Fibroblast of lung (primary cell): ENCODE measurements at regions not wholly inside any gene's neighbourhood (a gene's known extent, or its start where the extent isn't known, plus 50 kb on each side); places are given as distances from the start of the nearest gene placed in this dataset.

ENCODE experiments used
- DNase-seq, 2 donors: peaks; one replicate each; pipeline versions ENCODE4 v3.0.0 to v3.0.0-alpha.2; 2010; ENCODE audit warnings: low read depth in 2 of 2
- H2AFZ ChIP-seq: 2 replicates; pipeline ENCODE4 v1.5.1; 2012; ENCODE audit warnings: low read length, control low read depth, inconsistent platforms
- H3K27ac ChIP-seq: 2 replicates; pipeline ENCODE4 v1.5.1; 2011; ENCODE audit warnings: low read length, control low read depth; ENCODE audit not compliant: insufficient read depth
- H3K27me3 ChIP-seq: 2 replicates; pipeline ENCODE4 v1.5.1; 2011; ENCODE audit warnings: mild to moderate bottlenecking, low read length; ENCODE audit not compliant: control insufficient read depth, insufficient read depth
- H3K36me3 ChIP-seq: 2 replicates; pipeline ENCODE4 v1.5.1; 2011; ENCODE audit warnings: low read length; ENCODE audit not compliant: control insufficient read depth, insufficient read depth
- H3K4me1 ChIP-seq: 2 replicates; pipeline ENCODE4 v1.5.1; 2011; ENCODE audit warnings: low read length; ENCODE audit not compliant: control insufficient read depth, insufficient read depth; ENCODE audit errors: extremely low read depth
- H3K4me2 ChIP-seq: 2 replicates; pipeline ENCODE4 v1.5.1; 2011; ENCODE audit warnings: low read length, control low read depth; ENCODE audit not compliant: insufficient read depth; ENCODE audit errors: extremely low read depth
- H3K4me3 ChIP-seq, 4 experiments: fragments of 200-600 bp in 1 of 4; sonication (generic) in 1 of 4; replicated peaks in 1 of 4; 2 replicates each; pipeline ENCODE4 v1.5.1; 2011 to 2016; ENCODE audit warnings: low read length in 4 of 4, low read depth in 3 of 4, mild to moderate bottlenecking in 3 of 4, control low read depth in 2 of 4, inconsistent platforms in 1 of 4, mixed read lengths in 1 of 4; ENCODE audit not compliant: insufficient read depth in 1 of 4; ENCODE audit errors: control extremely low read depth in 1 of 4
- H3K79me2 ChIP-seq: 2 replicates; pipeline ENCODE4 v1.5.1; 2012; ENCODE audit warnings: mild to moderate bottlenecking, low read length, inconsistent platforms; ENCODE audit not compliant: control insufficient read depth, insufficient read depth
- H3K9ac ChIP-seq: 2 replicates; pipeline ENCODE4 v1.5.1; 2011; ENCODE audit warnings: mild to moderate bottlenecking, low read length, control low read depth; ENCODE audit not compliant: insufficient read depth
- H3K9me3 ChIP-seq: 2 replicates; pipeline ENCODE4 v1.5.1; 2012; ENCODE audit warnings: low read depth, low read length; ENCODE audit not compliant: control insufficient read depth, insufficient read depth
- H4K20me1 ChIP-seq: 2 replicates; pipeline ENCODE4 v1.5.1; 2011; ENCODE audit warnings: low read length; ENCODE audit not compliant: control insufficient read depth, insufficient read depth; ENCODE audit errors: extremely low read depth
- CTCF ChIP-seq, 2 donors: IDR thresholded peaks in 1 of 2; conservative IDR thresholded peaks in 1 of 2; 1 replicate in 1 of 2; 2 replicates in 1 of 2; pipeline ENCODE4 v1.5.1; 2011 to 2012; ENCODE audit warnings: low read length in 2 of 2, control low read depth in 1 of 2, inconsistent platforms in 1 of 2, low read depth in 1 of 2, mild to moderate bottlenecking in 1 of 2
- EZH2 ChIP-seq: IDR thresholded peaks from 2 replicates; pipeline ENCODE4 v1.5.1; 2012; ENCODE audit warnings: low read length, control low read depth, mild to moderate bottlenecking; ENCODE audit errors: missing control alignments

GRCh38 chr1:222167896-222168295 is 380.0 kb downstream of the HHIPL2 start:
- no peak overlapping the region for H2AFZ ChIP-seq
- no peaks in the 10 kb centered on the region for H3K9me3 ChIP-seq
- no peaks in the 10 kb centered on the region for H3K36me3 ChIP-seq
- H3K9ac ChIP-seq, result no peak overlapping the region
- no peaks in the 10 kb centered on the region for H3K4me1 ChIP-seq
- no peaks in the 10 kb centered on the region for H4K20me1 ChIP-seq
- peak in 1 of 2 donors; percentile 14 for DNase-seq
- no peaks in the 10 kb centered on the region for H3K79me2 ChIP-seq
- H3K27me3 ChIP-seq, result no peaks in the 10 kb centered on the region
- no peak for TF ChIP-seq EZH2
- TF ChIP-seq CTCF (conservative IDR thresholded peaks at IDR 0.05 in 1 of 2, IDR thresholded peaks at IDR 0.05 in 1 of 2; ENCODE audit: low read depth in 1 of 2, low read length in 2 of 2), result no peak
- no peak overlapping the region for H3K4me2 ChIP-seq
- no peak overlapping the region for H3K27ac ChIP-seq
- no peak overlapping the region for H3K4me3 ChIP-seq

- no peak overlapping the region for H3K9ac ChIP-seq
- H3K27me3 ChIP-seq, result no peaks in the 10 kb centered on the region
- no peaks in the 10 kb centered on the region for H3K36me3 ChIP-seq
- no peak overlapping the region for H3K4me2 ChIP-seq
- peak overlapping the region; percentile 8 for H3K27ac ChIP-seq
- TF ChIP-seq EZH2, result no peak
- TF ChIP-seq CTCF (conservative IDR thresholded peaks at IDR 0.05 in 1 of 2, IDR thresholded peaks at IDR 0.05 in 1 of 2; ENCODE audit: low read depth in 1 of 2, low read length in 2 of 2), result peak; percentile 50 to 80
- no peaks in the 10 kb centered on the region for H3K9me3 ChIP-seq
- no peaks in the 10 kb centered on the region for H4K20me1 ChIP-seq
- peak; percentile 70 to 94 for DNase-seq
- no peak overlapping the region for H2AFZ ChIP-seq
- no peak overlapping the region for H3K4me3 ChIP-seq
- H3K79me2 ChIP-seq, result no peaks in the 10 kb centered on the region
- no peaks in the 10 kb centered on the region for H3K4me1 ChIP-seq
Observed at GRCh38 chr1:222167111-222167510, 380.8 kb downstream of the HHIPL2 start.

- H3K27ac ChIP-seq, result no peak overlapping the region
- H3K4me1 ChIP-seq, result no peaks in the 10 kb centered on the region
- H3K27me3 ChIP-seq, result no peaks in the 10 kb centered on the region
- no peaks in the 10 kb centered on the region for H3K9me3 ChIP-seq
- TF ChIP-seq CTCF (conservative IDR thresholded peaks at IDR 0.05 in 1 of 2, IDR thresholded peaks at IDR 0.05 in 1 of 2; ENCODE audit: low read depth in 1 of 2, low read length in 2 of 2) (no peak), EZH2 (no peak)
- no peak overlapping the region for H3K4me2 ChIP-seq
- H4K20me1 ChIP-seq, result no peaks in the 10 kb centered on the region
- no peak overlapping the region for H3K9ac ChIP-seq
- H2AFZ ChIP-seq, result no peak overlapping the region
- H3K4me3 ChIP-seq, result no peak overlapping the region
- no peaks in the 10 kb centered on the region for H3K36me3 ChIP-seq
- DNase-seq, result peak in 1 of 2 donors; percentile 43
- H3K79me2 ChIP-seq, result no peaks in the 10 kb centered on the region
Observed at GRCh38 chr1:222165629-222166028, 382.3 kb downstream of the HHIPL2 start.
